ENCODE measurements at regions not wholly inside any gene's neighbourhood (a gene's known extent, or its start where the extent isn't known, plus 50 kb on each side); places are given as distances from the start of the nearest gene placed in this dataset.

- H4K20me1 ChIP-seq: no peaks in the 10 kb centered on the region
- no peak for TF ChIP-seq Cebpa-rat (IDR thresholded peaks at IDR 0.05)
Measured at GRCh38 chr17:13363771-13364170, 238.0 kb downstream of the HS3ST3A1 start.

GRCh38 chr17:13362341-13363122, 239.2 kb downstream of the HS3ST3A1 start:
- no peaks in the 10 kb centered on the region for H3K9me3 ChIP-seq
- H3K27me3 ChIP-seq: no peaks in the 10 kb centered on the region
- no peak overlapping the region for H3K9ac ChIP-seq
- no peak overlapping the region for H3K4me3 ChIP-seq
- H3K4me2 ChIP-seq: no peak overlapping the region
- no peak overlapping the region for H3K27ac ChIP-seq
- H3K36me3 ChIP-seq: no peaks in the 10 kb centered on the region
- no peaks in the 10 kb centered on the region for H3K4me1 ChIP-seq
- no peak for TF ChIP-seq Cebpa-rat (IDR thresholded peaks at IDR 0.05)
- no peaks in the 10 kb centered on the region for H4K20me1 ChIP-seq

More at GRCh38 chr17:13363771-13364170, 238.0 kb downstream of the HS3ST3A1 start:
- Histone ChIP-seq H3K4me1 (no peaks in the 10 kb centered on the region), H3K4me2 (no peak overlapping the region), H3K27me3 (no peaks in the 10 kb centered on the region), H3K4me3 (no peak overlapping the region), H3K9me3 (no peaks in the 10 kb centered on the region), H3K9ac (no peak overlapping the region), H3K36me3 (no peaks in the 10 kb centered on the region), H3K27ac (no peak overlapping the region)

- Histone ChIP-seq H3K9me3 (no peaks in the 10 kb centered on the region), H3K27ac (no peak overlapping the region), H3K4me3 (no peak overlapping the region), H3K4me2 (no peak overlapping the region), H3K9ac (no peak overlapping the region), H4K20me1 (no peaks in the 10 kb centered on the region), H3K4me1 (no peaks in the 10 kb centered on the region), H3K36me3 (no peaks in the 10 kb centered on the region), H3K27me3 (no peaks in the 10 kb centered on the region)
- no peak for TF ChIP-seq Cebpa-rat (IDR thresholded peaks at IDR 0.05)
Measured at GRCh38 chr17:13359774-13360173, 242.0 kb downstream of the HS3ST3A1 start.

GRCh38 chr17:13355054-13355453, 246.7 kb downstream of the HS3ST3A1 start:
- Histone ChIP-seq H4K20me1 (no peaks in the 10 kb centered on the region), H3K4me3 (no peak overlapping the region), H3K9ac (no peak overlapping the region), H3K4me2 (no peak overlapping the region), H3K9me3 (no peaks in the 10 kb centered on the region), H3K36me3 (no peaks in the 10 kb centered on the region), H3K27me3 (no peaks in the 10 kb centered on the region), H3K27ac (no peak overlapping the region), H3K4me1 (no peaks in the 10 kb centered on the region)
- TF ChIP-seq Cebpa-rat (IDR thresholded peaks at IDR 0.05): no peak

- Histone ChIP-seq H3K4me2 (no peak overlapping the region), H3K9ac (no peak overlapping the region)
- no peak for TF ChIP-seq Cebpa-rat (IDR thresholded peaks at IDR 0.05)
Measured at GRCh38 chr17:13353590-13353989, 248.1 kb downstream of the HS3ST3A1 start.

GRCh38 chr17:13352747-13353415, 248.8 kb downstream of the HS3ST3A1 start:
- Histone ChIP-seq H4K20me1 (no peaks in the 10 kb centered on the region), H3K9me3 (peaks cover 7% of the 10 kb centered on the region; the same call in 1 of the 2 replicates), H3K9ac (no peak overlapping the region), H3K4me3 (no peak overlapping the region), H3K4me2 (no peak overlapping the region), H3K27ac (no peak overlapping the region), H3K27me3 (no peaks in the 10 kb centered on the region), H3K36me3 (no peaks in the 10 kb centered on the region), H3K4me1 (no peaks in the 10 kb centered on the region)
- TF ChIP-seq Cebpa-rat (IDR thresholded peaks at IDR 0.05): no peak

More at GRCh38 chr17:13353590-13353989, 248.1 kb downstream of the HS3ST3A1 start:
- Histone ChIP-seq H3K27me3 (no peaks in the 10 kb centered on the region), H3K36me3 (no peaks in the 10 kb centered on the region), H3K27ac (no peak overlapping the region), H3K4me3 (no peak overlapping the region), H4K20me1 (no peaks in the 10 kb centered on the region), H3K4me1 (no peaks in the 10 kb centered on the region), H3K9me3 (no peaks in the 10 kb centered on the region)

- H3K4me3 ChIP-seq: no peak overlapping the region
- no peaks in the 10 kb centered on the region for H3K27me3 ChIP-seq
- no peak overlapping the region for H3K9ac ChIP-seq
- TF ChIP-seq Cebpa-rat (IDR thresholded peaks at IDR 0.05): no peak
- no peak overlapping the region for H3K27ac ChIP-seq
- H3K36me3 ChIP-seq: no peaks in the 10 kb centered on the region
- H3K4me1 ChIP-seq: no peaks in the 10 kb centered on the region
- H3K9me3 ChIP-seq: peaks cover 8% of the 10 kb centered on the region; the same call in 1 of the 2 replicates
- H4K20me1 ChIP-seq: no peaks in the 10 kb centered on the region
- no peak overlapping the region for H3K4me2 ChIP-seq
Measured at GRCh38 chr17:13351046-13351445, 250.7 kb downstream of the HS3ST3A1 start.

- no peaks in the 10 kb centered on the region for H4K20me1 ChIP-seq
- H3K4me1 ChIP-seq: no peaks in the 10 kb centered on the region
- no peaks in the 10 kb centered on the region for H3K36me3 ChIP-seq
- no peak overlapping the region for H3K27ac ChIP-seq
- no peak overlapping the region for H3K4me2 ChIP-seq
- peaks cover 8% of the 10 kb centered on the region; the same call in 1 of the 2 replicates for H3K9me3 ChIP-seq
- H3K9ac ChIP-seq: no peak overlapping the region
- no peak overlapping the region for H3K4me3 ChIP-seq
- H3K27me3 ChIP-seq: no peaks in the 10 kb centered on the region
- TF ChIP-seq Cebpa-rat (IDR thresholded peaks at IDR 0.05): no peak
Measured at GRCh38 chr17:13350466-13350865, 251.3 kb downstream of the HS3ST3A1 start.

GRCh38 chr17:13346996-13347762, 254.6 kb downstream of the HS3ST3A1 start:
- Histone ChIP-seq H3K4me3 (no peak overlapping the region), H3K36me3 (no peaks in the 10 kb centered on the region), H3K27ac (no peak overlapping the region), H3K9ac (no peak overlapping the region), H3K9me3 (peaks cover 8% of the 10 kb centered on the region; the same call in 1 of the 2 replicates), H3K4me2 (no peak overlapping the region), H3K4me1 (no peaks in the 10 kb centered on the region), H3K27me3 (no peaks in the 10 kb centered on the region), H4K20me1 (no peaks in the 10 kb centered on the region)
- no peak for TF ChIP-seq Cebpa-rat (IDR thresholded peaks at IDR 0.05)

Measured in BLaER1 (cell line).